Dermis blood vessel endothelial cell (primary cell): ENCODE measurements at regions not wholly inside any gene's neighbourhood (a gene's known extent, or its start where the extent isn't known, plus 50 kb on each side); places are given as distances from the start of the nearest gene placed in this dataset.
"Not testable (repeated sequence)": the region's sequence is repeated elsewhere in the genome, so short reads cannot be mapped to it uniquely, and the experiment has no call there.

Experiments
- DNase-seq: peaks from one replicate; pipeline ENCODE4 v3.0.0; 2010

GRCh38 chr1:25131794-25132193 lies 100.5 kb downstream of the SYF2 start:
- DNase-seq, result no peak

- DNase-seq, result no peak
These were observed 101.4 kb downstream of the SYF2 start for GRCh38 chr1:25130895-25131294.

- no peak for DNase-seq
These were observed 102.9 kb downstream of the SYF2 start for GRCh38 chr1:25129380-25129779.

- DNase-seq, result no peak
These were observed 104.1 kb downstream of the SYF2 start for GRCh38 chr1:25128121-25128621.

GRCh38 chr1:25126562-25126961 lies 105.7 kb downstream of the SYF2 start:
- DNase-seq, result no peak

- no peak for DNase-seq
These were observed 108.8 kb downstream of the SYF2 start for GRCh38 chr1:25123551-25123950.

- DNase-seq, result no peak
These were observed 109.6 kb downstream of the SYF2 start for GRCh38 chr1:25122747-25123146.

- DNase-seq, result no peak
These were observed 112.0 kb downstream of the SYF2 start for GRCh38 chr1:25120281-25120680.

- no peak for DNase-seq
These were observed 113.8 kb downstream of the SYF2 start for GRCh38 chr1:25118546-25118945.

GRCh38 chr1:25117233-25117823 lies 115.0 kb downstream of the SYF2 start:
- DNase-seq, result peak; percentile 12

- DNase-seq, result no peak
These were observed 115.5 kb downstream of the SYF2 start for GRCh38 chr1:25116832-25117231.

- DNase-seq, result not testable (repeated sequence)
These were observed 116.2 kb downstream of the SYF2 start for GRCh38 chr1:25116117-25116516.

- DNase-seq, result no peak
These were observed 118.6 kb downstream of the SYF2 start for GRCh38 chr1:25113731-25114130.

GRCh38 chr1:25113086-25113485 lies 119.2 kb downstream of the SYF2 start:
- DNase-seq, result no peak

- no peak for DNase-seq
These were observed 119.9 kb downstream of the SYF2 start for GRCh38 chr1:25112400-25112799.

- no peak for DNase-seq
These were observed 120.6 kb downstream of the SYF2 start for GRCh38 chr1:25111706-25112105.

- no peak for DNase-seq
These were observed 121.8 kb downstream of the SYF2 start for GRCh38 chr1:25110485-25110884.

GRCh38 chr1:25110036-25110435 lies 122.3 kb downstream of the SYF2 start:
- DNase-seq, result no peak

GRCh38 chr1:25109531-25109951 lies 122.8 kb downstream of the SYF2 start:
- no peak for DNase-seq

- DNase-seq, result no peak
These were observed 124.7 kb downstream of the SYF2 start for GRCh38 chr1:25107643-25108010.

- DNase-seq, result no peak
These were observed 125.2 kb downstream of the SYF2 start for GRCh38 chr1:25106976-25107642.

GRCh38 chr1:25106352-25106751 lies 126.0 kb downstream of the SYF2 start:
- DNase-seq, result no peak

GRCh38 chr1:25105836-25106235 lies 126.5 kb downstream of the SYF2 start:
- DNase-seq, result no peak

GRCh38 chr1:25104932-25105561 lies 127.3 kb downstream of the SYF2 start:
- DNase-seq, result no peak
